Effector CD8-positive, alpha-beta T cell (primary cell): ENCODE measurements at regions not wholly inside any gene's neighbourhood (a gene's known extent, or its start where the extent isn't known, plus 50 kb on each side); places are given as distances from the start of the nearest gene placed in this dataset.

Experiments
- DNase-seq: peaks from one replicate; lab custom pipeline; 2025; lab: John Stamatoyannopoulos, UW

DNA sequence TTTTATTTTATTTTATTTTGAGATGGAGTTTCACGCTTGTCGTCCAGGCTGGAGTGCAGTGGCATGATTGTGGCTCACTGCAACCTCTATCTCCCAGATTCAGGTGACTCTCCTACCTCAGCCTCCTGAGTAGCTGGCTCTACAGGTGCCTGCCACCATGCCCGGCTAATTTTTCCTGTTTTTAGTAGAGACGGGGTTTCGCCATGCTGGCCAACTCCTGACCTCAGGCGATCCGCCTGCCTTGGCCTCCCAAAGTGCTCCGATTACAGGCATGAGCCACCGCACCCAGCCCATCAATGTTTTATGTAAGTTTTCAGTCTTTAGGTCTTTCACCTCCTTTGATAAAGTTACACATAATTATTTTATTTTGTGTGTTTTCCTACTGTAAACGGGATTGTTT is 154.6 kb downstream of the COPRS start:
- DNase-seq = no peak

- DNase-seq = no peak
Measured at GRCh38 chr17:31702041-31702440, 157.0 kb downstream of the COPRS start.

- DNase-seq = no peak
Measured at GRCh38 chr17:31700973-31701372, 158.1 kb downstream of the COPRS start.

- no peak for DNase-seq
Measured at GRCh38 chr17:31699886-31700285, 159.2 kb downstream of the COPRS start.

DNA sequence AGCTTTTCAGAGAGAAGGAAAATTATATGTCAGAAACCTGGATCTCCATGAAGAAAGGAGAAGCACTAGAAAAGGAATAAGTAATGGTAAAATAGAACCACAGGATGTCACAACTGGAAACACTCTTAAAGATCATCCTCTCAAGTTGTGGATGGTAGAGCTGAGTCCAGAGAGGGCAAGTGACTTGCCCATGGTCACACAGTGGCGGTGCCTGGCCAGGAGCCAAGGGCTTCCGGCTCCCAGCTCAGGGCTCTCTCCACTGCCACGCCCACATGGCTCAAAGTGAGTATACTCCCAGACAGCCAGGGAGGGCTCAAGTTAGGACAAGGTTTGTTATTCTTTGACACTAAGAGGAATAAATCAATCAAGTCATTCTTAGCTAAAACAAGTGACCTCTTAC is 159.8 kb downstream of the COPRS start:
- DNase-seq = no peak

- DNase-seq = no peak
Measured at GRCh38 chr17:31698751-31699150, 160.3 kb downstream of the COPRS start.

DNA sequence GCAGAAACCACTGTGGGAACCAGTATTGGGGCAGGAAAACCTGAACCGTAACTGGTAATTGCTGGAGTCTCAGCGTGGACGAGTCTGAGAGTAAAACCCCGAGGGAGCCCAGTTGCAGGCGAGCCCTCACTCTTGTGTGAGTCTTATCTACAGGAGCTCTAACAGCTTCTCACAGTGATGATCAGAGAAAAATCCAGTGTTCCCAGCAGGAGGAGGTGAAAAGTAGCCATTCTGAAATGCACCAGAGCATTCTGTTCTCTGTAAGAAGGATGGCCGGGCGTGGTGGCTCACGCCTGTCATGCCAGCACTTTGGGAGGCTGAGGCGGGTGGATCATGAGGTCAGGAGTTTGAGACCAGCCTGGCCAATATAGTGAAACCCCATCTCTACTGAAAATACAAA is 161.2 kb downstream of the COPRS start:
- no peak for DNase-seq

DNA sequence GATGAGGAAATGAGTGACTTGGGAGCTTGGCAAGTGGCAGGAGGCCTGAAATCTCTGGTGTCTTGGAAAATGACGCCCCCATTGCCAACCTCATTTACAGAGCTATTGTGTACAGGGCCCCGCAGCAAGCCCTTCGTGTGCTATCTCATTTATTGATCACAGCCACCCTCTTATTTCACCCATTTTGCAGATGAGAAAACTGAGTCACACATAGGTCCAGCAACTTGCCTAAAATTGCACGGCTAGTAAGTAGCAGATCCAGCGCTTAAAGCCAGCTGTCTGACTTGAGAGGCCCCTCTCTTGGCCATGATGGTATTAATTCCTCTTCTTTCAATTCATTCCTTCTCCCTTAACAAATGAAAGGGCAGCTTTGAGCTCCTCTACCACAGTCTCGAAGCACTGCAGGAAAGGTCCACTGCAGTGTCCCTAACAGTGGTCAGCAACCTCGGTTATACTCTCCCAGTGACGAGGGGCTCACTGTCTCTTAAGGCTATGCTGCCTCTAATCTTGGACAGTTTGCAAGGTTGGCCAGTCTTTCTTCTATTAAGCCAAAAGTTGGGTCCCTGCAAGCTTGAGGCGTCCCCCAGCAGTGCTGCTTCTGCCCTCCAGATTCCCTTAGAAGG is 162.2 kb downstream of the COPRS start:
- DNase-seq = no peak

- no peak for DNase-seq
Measured at GRCh38 chr17:31696184-31696602, 162.9 kb downstream of the COPRS start.

GRCh38 chr17:31695456-31696090 is 163.5 kb downstream of the COPRS start:
- DNase-seq = no peak

- no peak for DNase-seq
Measured at GRCh38 chr17:31693433-31694220, 165.4 kb downstream of the COPRS start.

GRCh38 chr17:31692632-31693031 is 166.4 kb downstream of the COPRS start:
- DNase-seq = no peak

DNA sequence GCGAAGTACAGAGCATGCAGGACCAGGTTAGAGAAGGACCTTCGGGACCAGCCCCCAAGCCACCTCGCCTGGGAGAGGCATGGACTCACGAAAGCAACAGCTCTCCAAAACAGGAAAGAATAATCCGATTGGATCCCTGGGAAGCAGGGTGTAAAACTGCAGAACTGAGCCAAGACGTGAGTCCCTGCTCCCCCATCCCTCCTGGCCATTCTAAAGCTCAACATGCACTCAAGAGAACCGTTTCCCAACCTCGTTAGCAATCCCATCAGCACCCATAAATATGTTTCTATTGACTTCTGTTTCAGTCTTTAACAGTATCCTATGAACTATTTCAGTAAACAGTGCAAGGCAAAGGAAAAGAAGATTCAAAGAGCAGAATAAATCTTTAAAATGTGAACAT is 167.0 kb downstream of the COPRS start:
- no peak for DNase-seq

DNA sequence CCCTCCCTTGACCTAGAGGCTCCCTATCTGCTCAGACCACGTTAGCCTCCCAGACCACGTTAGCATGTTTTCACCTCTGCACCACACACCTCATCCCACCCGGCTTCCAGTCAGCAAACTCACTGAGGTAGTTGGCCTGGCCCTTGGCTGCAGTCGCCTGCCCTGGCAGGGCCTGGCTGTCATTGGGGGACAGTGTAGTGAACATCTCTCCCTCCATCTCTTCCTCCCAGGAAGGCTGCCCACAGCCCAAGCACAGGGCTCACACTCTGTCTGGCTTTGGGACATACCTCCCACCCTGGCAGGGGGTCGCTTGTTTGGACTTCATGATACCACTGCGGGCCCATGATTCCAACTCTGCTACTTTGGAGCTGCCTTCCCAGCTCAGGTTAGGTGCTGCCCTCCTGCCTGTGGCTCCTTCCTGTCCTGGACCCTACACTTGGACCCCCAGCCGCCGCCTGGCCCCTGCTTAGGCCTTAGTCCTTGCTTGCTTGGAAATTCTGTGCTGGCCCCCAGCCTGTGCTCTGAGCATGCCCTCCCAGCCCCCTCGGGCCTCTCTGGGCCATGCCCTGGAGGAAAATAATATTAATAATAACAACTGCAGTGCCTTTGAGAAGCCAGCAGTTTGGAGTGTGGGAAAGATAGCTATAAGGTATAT is 167.7 kb downstream of the COPRS start:
- DNase-seq = no peak

DNA sequence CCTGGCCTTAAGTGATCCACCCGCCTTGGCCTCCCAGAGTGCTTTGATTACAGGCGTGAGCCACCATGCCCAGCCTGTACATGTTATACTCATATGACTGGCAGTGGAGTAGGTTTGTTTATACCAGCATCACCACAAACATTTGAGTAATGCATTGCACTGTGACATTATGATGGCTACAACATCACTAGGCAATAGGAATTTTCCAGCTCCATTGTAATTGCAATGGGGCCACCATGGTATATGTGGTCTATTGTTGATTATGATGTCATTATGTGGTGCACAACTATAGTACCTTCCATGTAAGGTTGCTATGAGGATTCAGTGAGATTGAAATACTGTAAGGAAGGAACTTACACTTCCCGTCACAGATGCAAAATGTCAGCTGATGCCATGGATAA is 168.9 kb downstream of the COPRS start:
- no peak for DNase-seq

DNA sequence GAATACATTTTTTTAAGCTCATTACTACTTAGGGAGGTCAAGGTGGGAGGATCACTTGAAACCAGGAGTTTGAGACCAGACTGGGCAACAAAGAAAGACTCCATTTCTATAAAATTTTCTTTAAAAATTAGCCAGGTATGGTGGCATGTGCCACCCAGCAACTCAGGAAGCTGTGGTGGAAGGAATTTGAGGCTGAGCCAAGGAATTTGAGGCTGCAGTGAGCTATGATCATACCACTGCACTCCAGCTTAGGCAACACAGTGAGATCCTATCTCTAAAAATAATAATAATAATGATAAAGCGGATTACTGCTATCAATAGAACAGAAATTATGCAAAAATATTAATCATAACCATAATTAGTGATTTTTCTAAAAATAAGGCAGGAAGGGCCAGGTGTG is 170.3 kb downstream of the COPRS start:
- DNase-seq = no peak

DNA sequence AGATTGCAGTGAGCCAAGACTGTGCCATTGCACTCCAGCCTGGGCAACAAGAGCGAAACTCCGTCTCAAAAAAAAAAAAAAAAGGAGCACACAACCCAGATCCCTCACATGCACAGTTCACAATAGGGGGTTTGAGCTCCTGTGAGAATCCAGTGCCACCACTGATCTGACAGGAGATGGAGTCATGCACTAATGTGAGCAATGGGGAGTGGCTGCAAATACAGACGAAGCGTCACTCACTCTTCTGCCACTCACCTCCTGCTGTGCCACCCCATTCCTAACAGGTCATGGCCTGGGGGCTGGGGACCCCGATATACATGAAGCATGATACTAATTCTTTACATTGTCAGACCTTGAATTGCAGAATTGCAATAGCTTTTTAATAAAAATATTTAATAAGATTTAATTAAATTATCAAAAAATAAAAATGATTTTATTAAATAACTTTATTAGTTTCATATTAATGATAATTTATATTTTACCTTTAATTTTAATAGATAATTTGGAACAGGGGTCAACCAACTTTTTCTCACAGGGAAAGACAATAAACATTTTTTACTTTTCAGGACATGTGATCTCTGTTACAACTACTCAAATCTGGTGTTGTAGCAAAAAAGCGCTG is 171.4 kb downstream of the COPRS start:
- DNase-seq = no peak

GRCh38 chr17:31686495-31686894 is 172.5 kb downstream of the COPRS start:
- no peak for DNase-seq

- DNase-seq = no peak
Measured at GRCh38 chr17:31684901-31685300, 174.1 kb downstream of the COPRS start.

GRCh38 chr17:31680126-31680525 is 178.9 kb downstream of the COPRS start:
- DNase-seq = no peak

- DNase-seq = no peak
Measured at GRCh38 chr17:31679667-31680066, 179.4 kb downstream of the COPRS start.

DNA sequence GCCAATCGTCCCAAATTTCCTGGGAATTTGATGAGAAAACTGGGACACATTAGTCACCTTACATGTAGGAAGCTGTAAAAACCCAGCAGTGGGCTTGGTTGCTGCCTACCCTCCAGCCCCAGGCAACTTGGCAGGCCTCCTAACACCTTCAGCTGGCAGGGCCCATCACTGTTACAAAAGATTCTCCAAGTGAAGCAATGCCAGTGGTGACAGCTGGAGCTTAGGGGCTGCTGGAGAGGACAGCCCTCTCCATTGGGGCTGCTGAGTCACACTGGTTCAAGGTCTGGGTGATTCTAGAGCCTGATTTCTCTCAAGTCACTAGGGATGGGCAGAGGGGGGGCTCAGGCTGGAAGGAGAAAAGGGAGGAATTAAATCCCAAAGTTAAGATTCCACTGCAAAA is 180.6 kb downstream of the COPRS start:
- DNase-seq = no peak
